Endothelial cell of umbilical vein (primary cell): ENCODE measurements at regions not wholly inside any gene's neighbourhood (a gene's known extent, or its start where the extent isn't known, plus 50 kb on each side); places are given as distances from the start of the nearest gene placed in this dataset.
"Not testable (repeated sequence)": the region's sequence is repeated elsewhere in the genome, so short reads cannot be mapped to it uniquely, and the experiment has no call there.

ENCODE experiments used
- BruUV-seq: library from RNA; stranded (reverse); fragments of 400-500 nt; replicated peaks from 2 replicates; lab custom pipeline; 2021; lab: Mats Ljungman, UMichigan
- CTCF ChIA-PET: fragments of 300-600, 350-600 bp; sonication (Branson Sonifier 250); formaldehyde crosslinking; loops from one replicate; lab custom pipeline; 2021; ENCODE audit warnings: antibody characterized with exemption, inconsistent platforms; lab: Charles Lee
- POLR2A ChIA-PET: fragments of 300-600, 350-600 bp; sonication (Branson Sonifier 250); formaldehyde crosslinking; loops from one replicate; lab custom pipeline; 2021; ENCODE audit warnings: antibody characterized with exemption, inconsistent platforms; lab: Charles Lee
- DNase-seq: peaks from one replicate; pipeline ENCODE4 v3.0.0-alpha.2; 2011; ENCODE audit warnings: low read depth, low spot score
- FAIRE-seq: peaks from 2 replicates; lab custom pipeline; 2011; peaks lifted over from hg19 to GRCh38; lab: Jason Lieb, UNC
- H2AFZ ChIP-seq: 2 replicates; pipeline ENCODE4 v1.6.0; 2012; ENCODE audit warnings: low read depth, low read length, control low read depth, inconsistent platforms
- H3K27ac ChIP-seq: 2 replicates; pipeline ENCODE4 v1.5.1; 2011; ENCODE audit warnings: low read depth, mild to moderate bottlenecking, control low read depth, low read length, moderate library complexity; ENCODE audit not compliant: insufficient read depth
- H3K27me3 ChIP-seq, 2 experiments: 2 replicates each; pipeline versions ENCODE4 v1.6.0 to v1.6.1; 2011; ENCODE audit warnings: low read length in 2 of 2, mixed read lengths in 1 of 2; ENCODE audit not compliant: control insufficient read depth in 2 of 2, insufficient read depth in 2 of 2
- H3K36me3 ChIP-seq, 2 experiments: 2 replicates in 1 of 2; 3 replicates in 1 of 2; pipeline ENCODE4 v1.5.1; 2011; ENCODE audit warnings: low read length in 2 of 2, mild to moderate bottlenecking in 1 of 2, moderate library complexity in 1 of 2; ENCODE audit not compliant: control insufficient read depth in 2 of 2, insufficient read depth in 2 of 2; ENCODE audit errors: extremely low read depth in 1 of 2
- H3K4me1 ChIP-seq: 3 replicates; pipeline ENCODE4 v1.5.1; 2011; ENCODE audit warnings: mild to moderate bottlenecking, low read length; ENCODE audit not compliant: control insufficient read depth, insufficient read depth; ENCODE audit errors: extremely low read depth
- H3K4me2 ChIP-seq: 2 replicates; pipeline ENCODE4 v1.6.1; 2011; ENCODE audit warnings: low read length, control low read depth, mixed read lengths; ENCODE audit not compliant: insufficient read depth
- H3K4me3 ChIP-seq, 3 experiments: fragments of 200-600 bp in 1 of 3; sonication (generic), shearing (Covaris generic) in 1 of 3; replicated peaks in 1 of 3; 2 replicates each; pipeline ENCODE4 v1.5.1; 2011 to 2016; ENCODE audit warnings: control low read depth in 3 of 3, low read length in 3 of 3, mild to moderate bottlenecking in 2 of 3, inconsistent platforms in 1 of 3, low read depth in 1 of 3, moderate library complexity in 1 of 3; ENCODE audit not compliant: insufficient read depth in 1 of 3
- H3K79me2 ChIP-seq: 2 replicates; pipeline ENCODE4 v1.6.0; 2012; ENCODE audit warnings: low read length, inconsistent platforms; ENCODE audit not compliant: control insufficient read depth, insufficient read depth
- H3K9ac ChIP-seq: replicated peaks from 2 replicates; pipeline ENCODE3; 2011; ENCODE audit warnings: low read length, control low read depth; ENCODE audit not compliant: insufficient read depth; ENCODE audit errors: extremely low read depth
- H3K9me1 ChIP-seq: replicated peaks from 3 replicates; pipeline ENCODE4 v1.6.0; 2011; ENCODE audit warnings: mild to moderate bottlenecking, low read length; ENCODE audit not compliant: control insufficient read depth, insufficient read depth; ENCODE audit errors: extremely low read depth
- H3K9me3 ChIP-seq: replicated peaks from 2 replicates; pipeline ENCODE4 v1.5.1; 2012; ENCODE audit warnings: low read length, inconsistent platforms; ENCODE audit not compliant: control insufficient read depth, insufficient read depth
- H4K20me1 ChIP-seq: replicated peaks from 2 replicates; pipeline ENCODE3; 2011; ENCODE audit warnings: mild to moderate bottlenecking, low read length; ENCODE audit not compliant: control insufficient read depth, insufficient read depth; ENCODE audit errors: extremely low read depth
- EZH2 ChIP-seq: IDR thresholded peaks from 2 replicates; pipeline ENCODE4 v1.6.1; 2012; ENCODE audit warnings: borderline replicate concordance, low read depth, mild to moderate bottlenecking, moderate library complexity, low read length, inconsistent platforms; ENCODE audit not compliant: severe bottlenecking
- FOS ChIP-seq: IDR thresholded peaks from 2 replicates; pipeline ENCODE4 v1.6.1; 2011; ENCODE audit warnings: mild to moderate bottlenecking, low read length, moderate library complexity, borderline replicate concordance; ENCODE audit not compliant: insufficient read depth
- POLR2AphosphoS5 ChIP-seq: IDR thresholded peaks from 2 replicates; pipeline ENCODE4 v1.6.1; 2012; ENCODE audit warnings: low read depth, mild to moderate bottlenecking, control low read depth, low read length, moderate library complexity; ENCODE audit not compliant: insufficient read depth
- dilution Hi-C: fragments of 300-500 bp; cut with MboI; formaldehyde crosslinking; loops from one replicate; pipeline ENCODE4 v1.15.0; 2019; ENCODE audit warnings: low sequenced_read_pairs; ENCODE audit not compliant: extremely low pct_ligation_motif_present
- intact Hi-C: fragments of 100-400 bp; cut with micrococcal nuclease; formaldehyde crosslinking; loops from one replicate; pipeline ENCODE4 v1.10.0; 2022
- TF ChIP-seq, protein P1 (sequence below), 2 donors: IDR thresholded peaks; 1 replicate in 1 of 2; 2 replicates in 1 of 2; pipeline ENCODE4 v1.5.1; 2011; ENCODE audit warnings: low read length in 2 of 2, mild to moderate bottlenecking in 2 of 2, moderate library complexity in 2 of 2, control low read depth in 1 of 2, inconsistent platforms in 1 of 2, low read depth in 1 of 2; ENCODE audit not compliant: insufficient read depth in 1 of 2; ENCODE audit errors: extremely low read depth in 1 of 2

DNA sequence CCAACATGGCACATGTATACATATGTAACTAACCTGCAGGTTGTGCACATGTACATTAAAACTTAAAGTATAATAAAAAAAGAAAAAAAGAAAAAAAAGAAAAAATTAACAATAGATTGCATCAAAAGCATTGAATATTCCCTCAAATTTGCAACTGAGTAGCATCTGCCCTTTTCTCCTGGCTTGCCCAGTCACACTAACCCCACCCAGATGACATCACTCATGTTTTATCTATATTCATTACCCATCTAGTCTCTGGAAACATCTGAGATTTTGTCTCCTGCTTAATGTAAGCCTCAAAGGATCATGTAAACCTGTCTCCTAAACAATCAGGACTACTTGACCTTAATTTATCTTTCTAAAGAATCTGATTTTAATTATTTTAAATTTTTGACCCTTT is 706.8 kb downstream of the CD109 start:
- BruUV-seq = no TSS peak
- ChIA-PET CTCF (interaction anchor here (1.1 to 1.4 kb wide), 2 partner anchors 806 to 808 kb away, joined by 4 to 11 read pairs; no protein-coding TSS in a partner anchor), POLR2A (no interaction called here)
- Histone ChIP-seq H4K20me1 (no peaks in the 10 kb centered on the region), H3K4me1 (no peaks in the 10 kb centered on the region), H3K27ac (no peak overlapping the region), H3K9me3 (no peaks in the 10 kb centered on the region), H3K79me2 (no peaks in the 10 kb centered on the region), H3K9me1 (no peaks in the 10 kb centered on the region), H3K36me3 (no peaks in the 10 kb centered on the region), H3K27me3 (no peaks in the 10 kb centered on the region), H2AFZ (no peak overlapping the region), H3K9ac (no peak overlapping the region), H3K4me2 (no peak overlapping the region), H3K4me3 (no peak overlapping the region)
- dilution Hi-C loops (no loop called here), intact Hi-C loops (no loop called here)
- no peak for FAIRE-seq
- TF ChIP-seq FOS (no peak), EZH2 (no peak), POLR2AphosphoS5 (no peak)
- TF ChIP-seq, protein P1, sequence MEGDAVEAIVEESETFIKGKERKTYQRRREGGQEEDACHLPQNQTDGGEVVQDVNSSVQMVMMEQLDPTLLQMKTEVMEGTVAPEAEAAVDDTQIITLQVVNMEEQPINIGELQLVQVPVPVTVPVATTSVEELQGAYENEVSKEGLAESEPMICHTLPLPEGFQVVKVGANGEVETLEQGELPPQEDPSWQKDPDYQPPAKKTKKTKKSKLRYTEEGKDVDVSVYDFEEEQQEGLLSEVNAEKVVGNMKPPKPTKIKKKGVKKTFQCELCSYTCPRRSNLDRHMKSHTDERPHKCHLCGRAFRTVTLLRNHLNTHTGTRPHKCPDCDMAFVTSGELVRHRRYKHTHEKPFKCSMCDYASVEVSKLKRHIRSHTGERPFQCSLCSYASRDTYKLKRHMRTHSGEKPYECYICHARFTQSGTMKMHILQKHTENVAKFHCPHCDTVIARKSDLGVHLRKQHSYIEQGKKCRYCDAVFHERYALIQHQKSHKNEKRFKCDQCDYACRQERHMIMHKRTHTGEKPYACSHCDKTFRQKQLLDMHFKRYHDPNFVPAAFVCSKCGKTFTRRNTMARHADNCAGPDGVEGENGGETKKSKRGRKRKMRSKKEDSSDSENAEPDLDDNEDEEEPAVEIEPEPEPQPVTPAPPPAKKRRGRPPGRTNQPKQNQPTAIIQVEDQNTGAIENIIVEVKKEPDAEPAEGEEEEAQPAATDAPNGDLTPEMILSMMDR (IDR thresholded peaks at IDR 0.05; ENCODE audit: extremely low read depth in 1 of 2, insufficient read depth in 1 of 2, low read depth in 1 of 2, low read length in 2 of 2) = no peak
- no peak for DNase-seq

DNA sequence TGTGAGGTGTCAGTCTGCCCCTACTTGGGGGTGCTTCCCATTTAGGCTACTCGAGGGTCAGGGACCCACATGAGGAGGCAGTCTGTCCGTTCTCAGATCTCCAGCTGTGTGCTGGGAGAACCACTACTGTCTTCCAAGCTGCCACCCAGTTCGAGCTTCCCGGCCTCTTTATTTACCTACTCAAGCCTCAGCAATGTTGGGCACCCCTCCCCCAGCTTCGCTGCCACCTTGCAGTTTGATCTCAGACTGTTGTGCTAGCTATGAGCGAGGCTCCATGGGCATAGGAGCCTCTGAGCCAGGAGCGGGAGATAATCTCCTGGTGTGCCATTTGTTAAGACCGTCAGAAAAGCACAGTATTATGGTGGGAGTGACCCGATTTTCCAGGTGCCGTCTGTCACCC is 682.4 kb downstream of the CD109 start:
- H2AFZ ChIP-seq, H4K20me1 ChIP-seq, H3K27me3 ChIP-seq, H3K27ac ChIP-seq, H3K9ac ChIP-seq, dilution Hi-C loops, H3K9me3 ChIP-seq, H3K4me2 ChIP-seq, DNase-seq, H3K4me3 ChIP-seq, FAIRE-seq, H3K79me2 ChIP-seq, H3K36me3 ChIP-seq, CTCF ChIA-PET, intact Hi-C loops, H3K9me1 ChIP-seq, BruUV-seq, H3K4me1 ChIP-seq: not testable (repeated sequence)
- POLR2A ChIA-PET = interaction anchor here (0.6 kb wide), 1 partner anchor 58 kb away, joined by 3 read pairs; no protein-coding TSS in a partner anchor
